Sigmoid colon (tissue), 4 donors: ENCODE measurements at regions not wholly inside any gene's neighbourhood (a gene's known extent, or its start where the extent isn't known, plus 50 kb on each side); places are given as distances from the start of the nearest gene placed in this dataset.

Experiments
- CTCF ChIP-seq, 4 experiments: fragments of 450-650 bp in 3 of 4; fragments of 200-600 bp in 1 of 4; IDR thresholded peaks; one replicate each; pipeline ENCODE4 v1.5.1; 2016 to 2019; ENCODE audit warnings: antibody characterized with exemption in 4 of 4, mild to moderate bottlenecking in 3 of 4, moderate library complexity in 2 of 4
- EP300 ChIP-seq, 4 donors: sonication (generic); formaldehyde crosslinking; IDR thresholded peaks; one replicate each; pipeline ENCODE4 v1.6.1; 2017; ENCODE audit warnings: antibody characterized with exemption in 4 of 4

- TF ChIP-seq CTCF (IDR thresholded peaks at IDR 0.05): no peak
- TF ChIP-seq EP300 (IDR thresholded peaks at IDR 0.05): no peak
These were observed 432.1 kb upstream of the BRINP1 start for GRCh38 chr9:119801311-119801710.
